HepG2 (cell line): ENCODE measurements at regions not wholly inside any gene's neighbourhood (a gene's known extent, or its start where the extent isn't known, plus 50 kb on each side); places are given as distances from the start of the nearest gene placed in this dataset.
A peak's percentile ranks its signal among the peaks of the same experiment; 100 is the strongest.

Experiments
- EP300 ChIP-seq, 3 experiments: sonication (generic) in 1 of 3; formaldehyde crosslinking in 1 of 3; IDR thresholded peaks; 2 replicates each; pipeline versions ENCODE4 v1.5.1 to v1.6.1; 2011 to 2020; ENCODE audit warnings: low read depth in 2 of 3, low read length in 2 of 3, borderline replicate concordance in 1 of 3, improper control_type of control experiment in 1 of 3, mild to moderate bottlenecking in 1 of 3, missing genetic modification reagents in 1 of 3, moderate library complexity in 1 of 3
- GABPA ChIP-seq, 2 experiments: IDR thresholded peaks; 2 replicates each; pipeline ENCODE4 v1.6.1; 2011 to 2016; ENCODE audit warnings: low read depth in 2 of 2, low read length in 1 of 2, missing biosample characterization in 1 of 2, missing genetic modification characterization in 1 of 2
- GLI4 ChIP-seq: sonication (generic); formaldehyde crosslinking; IDR thresholded peaks from 2 replicates; pipeline ENCODE4 v1.5.1; 2020; ENCODE audit warnings: missing genetic modification reagents, mild to moderate bottlenecking, moderate library complexity, borderline replicate concordance
- SRSF9 ChIP-seq: fragments of 200-400 bp; formaldehyde crosslinking; IDR thresholded peaks from 2 replicates; pipeline ENCODE4 v1.6.1; 2018; ENCODE audit warnings: borderline replicate concordance, mild to moderate bottlenecking, low read depth, low read length; ENCODE audit not compliant: insufficient read depth, poor library complexity, severe bottlenecking
- TGIF2 ChIP-seq: IDR thresholded peaks from 2 replicates; pipeline ENCODE4 v1.6.1; 2016; ENCODE audit warnings: control low read depth, missing compliant biosample characterization
- ZNF589 ChIP-seq: sonication (generic); formaldehyde crosslinking; conservative IDR thresholded peaks from 2 replicates; pipeline ENCODE4 v1.8.0; 2022; ENCODE audit warnings: mild to moderate bottlenecking, moderate library complexity, missing genetic modification reagents
- ZNF629 ChIP-seq: sonication (generic); formaldehyde crosslinking; conservative IDR thresholded peaks from 2 replicates; pipeline ENCODE4 v1.5.0; 2020; ENCODE audit warnings: missing genetic modification reagents
- TF ChIP-seq, protein P1 (sequence below): sonication (generic); formaldehyde crosslinking; IDR thresholded peaks from 2 replicates; pipeline ENCODE4 v1.8.0; 2022; ENCODE audit warnings: missing genetic modification reagents, mild to moderate bottlenecking, borderline replicate concordance

DNA sequence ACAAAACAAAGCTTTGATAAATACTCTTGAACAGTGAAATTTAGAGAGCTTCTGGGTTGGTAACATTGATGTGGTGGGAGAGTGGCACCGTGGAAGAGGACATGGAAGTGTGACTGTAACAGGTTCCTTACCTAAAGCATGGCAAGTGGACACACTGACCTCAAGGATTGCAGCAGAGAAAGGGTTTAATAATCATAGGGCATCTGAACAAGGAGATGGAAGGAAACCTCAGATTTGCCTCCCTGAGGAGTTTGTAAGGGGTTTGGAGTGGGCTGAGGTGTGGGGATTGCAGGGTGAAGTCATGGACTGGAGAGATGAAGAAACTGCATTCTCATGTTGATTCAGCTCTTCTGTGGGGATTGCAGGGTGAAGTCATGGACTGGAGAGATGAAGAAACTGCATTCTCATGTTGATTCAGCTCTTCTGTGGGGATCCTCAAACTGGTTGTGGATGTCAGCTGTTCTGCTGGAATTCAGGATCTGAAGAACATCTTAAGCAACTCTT lies 83.8 kb upstream of the TLK1 start:
- TF ChIP-seq EP300 (IDR thresholded peaks at IDR 0.05; ENCODE audit: low read depth in 2 of 2, low read length in 2 of 2) (0 out of 4 replicates have a peak, but pooled peaks of 1 of the 2 experiments have one; percentile 6), EP300 (CRISPR knock-in tag; IDR thresholded peaks at IDR 0.05; ENCODE audit: borderline replicate concordance) (no peak), SRSF9 (no peak), ZNF629 (CRISPR knock-in tag) (no peak), GABPA (IDR thresholded peaks at IDR 0.05; ENCODE audit: low read depth, low read length) (no peak), GABPA (CRISPR knock-in tag; IDR thresholded peaks at IDR 0.05; ENCODE audit: low read depth) (no peak), ZNF589 (no peak), TGIF2 (no peak), GLI4 (CRISPR knock-in tag) (no peak)
- TF ChIP-seq, protein P1, sequence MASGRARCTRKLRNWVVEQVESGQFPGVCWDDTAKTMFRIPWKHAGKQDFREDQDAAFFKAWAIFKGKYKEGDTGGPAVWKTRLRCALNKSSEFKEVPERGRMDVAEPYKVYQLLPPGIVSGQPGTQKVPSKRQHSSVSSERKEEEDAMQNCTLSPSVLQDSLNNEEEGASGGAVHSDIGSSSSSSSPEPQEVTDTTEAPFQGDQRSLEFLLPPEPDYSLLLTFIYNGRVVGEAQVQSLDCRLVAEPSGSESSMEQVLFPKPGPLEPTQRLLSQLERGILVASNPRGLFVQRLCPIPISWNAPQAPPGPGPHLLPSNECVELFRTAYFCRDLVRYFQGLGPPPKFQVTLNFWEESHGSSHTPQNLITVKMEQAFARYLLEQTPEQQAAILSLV (CRISPR knock-in tag) = no peak
